Right lobe of liver (tissue), 6 donors: ENCODE measurements at regions not wholly inside any gene's neighbourhood (a gene's known extent, or its start where the extent isn't known, plus 50 kb on each side); places are given as distances from the start of the nearest gene placed in this dataset.

Experiments used
- ATAC-seq, 4 donors: fragments of 200-7000 bp; cut with Tn5 transposase; one replicate each; pipeline ENCODE4 v1.9.1; 2020; ENCODE audit warnings: mild to moderate bottlenecking in 4 of 4, moderate library complexity in 4 of 4
- DNase-seq, 3 donors: peaks; one replicate each; pipeline ENCODE4 v3.0.0-alpha.2; 2020
- H3K27ac ChIP-seq, 3 donors: fragments of 200-600 bp; one replicate each; pipeline ENCODE4 v1.8.0; 2022
- H3K27me3 ChIP-seq, 2 donors: fragments of 200-600 bp; one replicate each; pipeline ENCODE4 v1.8.0; 2022
- H3K36me3 ChIP-seq, 4 donors: fragments of 200-600 bp; sonication (generic) in 1 of 4; one replicate each; pipeline versions ENCODE4 v1.5.1 to v1.8.0; 2017 to 2022; ENCODE audit warnings: control low read depth in 1 of 4
- H3K4me1 ChIP-seq, 4 donors: fragments of 200-600 bp; sonication (generic) in 1 of 4; one replicate each; pipeline versions ENCODE4 v1.5.1 to v1.8.0; 2017 to 2022; ENCODE audit warnings: control low read depth in 1 of 4
- H3K4me3 ChIP-seq, 3 donors: fragments of 200-600 bp; one replicate each; pipeline ENCODE4 v1.8.0; 2022
- H3K9me3 ChIP-seq, 4 donors: fragments of 200-600 bp; sonication (generic) in 1 of 4; one replicate each; pipeline versions ENCODE4 v1.5.1 to v1.8.0; 2017 to 2022; ENCODE audit warnings: control low read depth in 1 of 4
- POLR2A ChIP-seq: fragments of 450-650 bp; IDR thresholded peaks from one replicate; pipeline ENCODE4 v1.6.1; 2017; ENCODE audit warnings: antibody characterized with exemption, mild to moderate bottlenecking
- WGBS: methylation state at CpG from one replicate; pipeline ENCODE4 v1.1.6; 2018; ENCODE audit warnings: low coverage, low lambda C conversion rate; ENCODE audit not compliant: insufficient coverage; ENCODE audit errors: missing lambda C conversion rate; 5-methylcytosine and 5-hydroxymethylcytosine counted together
- intact Hi-C, 2 donors: fragments of 100-400 bp; cut with DNase I; formaldehyde crosslinking; loops; one replicate each; pipeline versions ENCODE4 v1.11.2 to v1.14.1; 2022
- TF ChIP-seq, protein P1 (sequence below), 4 donors: fragments of 200-600 bp in 3 of 4; fragments of 450-650 bp in 1 of 4; IDR thresholded peaks; one replicate each; pipeline versions ENCODE4 v1.5.1 to v1.8.0; 2016 to 2022; ENCODE audit warnings: antibody characterized with exemption in 4 of 4, mild to moderate bottlenecking in 2 of 4
- donor health status: DM: no; HTN: yes; CAD: no.
- donor health status: DM: no; HTN: no; CAD: no.
- donor health status: DM: no; HTN: no; CAD: no.
- donor health status: DM: no; HTN: yes; CAD: no.
- donor health status: DM: no; HTN: yes; CAD: no.

DNA sequence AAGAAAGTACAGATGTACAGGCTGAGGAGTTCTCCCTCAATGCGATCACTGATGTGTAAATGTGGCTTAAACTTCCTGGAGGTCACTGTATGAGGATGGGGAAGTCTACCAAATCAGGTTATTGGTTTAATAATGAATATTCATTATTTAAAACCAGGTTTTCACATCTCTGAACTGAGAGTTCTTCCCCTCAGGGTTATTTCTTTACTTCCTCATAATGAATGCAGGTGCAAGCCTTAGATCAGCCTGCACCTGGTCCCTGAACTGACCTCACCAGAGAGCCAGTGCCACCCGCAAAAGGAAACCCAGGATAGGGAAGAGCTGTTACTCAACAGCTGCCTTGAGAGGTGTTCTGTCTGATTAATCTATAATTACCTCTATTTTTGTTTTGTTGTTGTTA is 369.0 kb downstream of the EPHA4 start:
- Histone ChIP-seq H3K4me1 (no peaks in the 10 kb centered on the region), H3K4me3 (no peak overlapping the region), H3K36me3 (no peaks in the 10 kb centered on the region), H3K27me3 (no peaks in the 10 kb centered on the region), H3K9me3 (no peaks in the 10 kb centered on the region), H3K27ac (no peak overlapping the region)
- TF ChIP-seq, protein P1, sequence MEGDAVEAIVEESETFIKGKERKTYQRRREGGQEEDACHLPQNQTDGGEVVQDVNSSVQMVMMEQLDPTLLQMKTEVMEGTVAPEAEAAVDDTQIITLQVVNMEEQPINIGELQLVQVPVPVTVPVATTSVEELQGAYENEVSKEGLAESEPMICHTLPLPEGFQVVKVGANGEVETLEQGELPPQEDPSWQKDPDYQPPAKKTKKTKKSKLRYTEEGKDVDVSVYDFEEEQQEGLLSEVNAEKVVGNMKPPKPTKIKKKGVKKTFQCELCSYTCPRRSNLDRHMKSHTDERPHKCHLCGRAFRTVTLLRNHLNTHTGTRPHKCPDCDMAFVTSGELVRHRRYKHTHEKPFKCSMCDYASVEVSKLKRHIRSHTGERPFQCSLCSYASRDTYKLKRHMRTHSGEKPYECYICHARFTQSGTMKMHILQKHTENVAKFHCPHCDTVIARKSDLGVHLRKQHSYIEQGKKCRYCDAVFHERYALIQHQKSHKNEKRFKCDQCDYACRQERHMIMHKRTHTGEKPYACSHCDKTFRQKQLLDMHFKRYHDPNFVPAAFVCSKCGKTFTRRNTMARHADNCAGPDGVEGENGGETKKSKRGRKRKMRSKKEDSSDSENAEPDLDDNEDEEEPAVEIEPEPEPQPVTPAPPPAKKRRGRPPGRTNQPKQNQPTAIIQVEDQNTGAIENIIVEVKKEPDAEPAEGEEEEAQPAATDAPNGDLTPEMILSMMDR (IDR thresholded peaks at IDR 0.05), result no peak
- TF ChIP-seq POLR2A, result no peak
- DNase-seq (no peak), ATAC-seq (no peak)
- WGBS, result 28% methylated on average over 2 of the region's 2 CpGs
- intact Hi-C loops, result no loop called here

- H3K4me1 ChIP-seq, result no peaks in the 10 kb centered on the region
- DNase-seq (no peak), ATAC-seq (no peak)
- intact Hi-C loops, result no loop called here
- no peaks in the 10 kb centered on the region for H3K36me3 ChIP-seq
- no peaks in the 10 kb centered on the region for H3K27me3 ChIP-seq
- no peaks in the 10 kb centered on the region for H3K9me3 ChIP-seq
- TF ChIP-seq, protein P1 (IDR thresholded peaks at IDR 0.05), result no peak
- no peak for TF ChIP-seq POLR2A
- no peak overlapping the region for H3K4me3 ChIP-seq
- H3K27ac ChIP-seq, result no peak overlapping the region
- 19% methylated on average over 2 of the region's 2 CpGs for WGBS
These were observed 368.2 kb downstream of the EPHA4 start for GRCh38 chr2:221203856-221204255.

- no peak for TF ChIP-seq POLR2A
- TF ChIP-seq, protein P1 (IDR thresholded peaks at IDR 0.05), result no peak
- DNase-seq (no peak), ATAC-seq (no peak)
- no peaks in the 10 kb centered on the region for H3K27me3 ChIP-seq
- H3K9me3 ChIP-seq, result no peaks in the 10 kb centered on the region
- H3K4me1 ChIP-seq, result no peaks in the 10 kb centered on the region
- no peaks in the 10 kb centered on the region for H3K36me3 ChIP-seq
- no peak overlapping the region for H3K27ac ChIP-seq
- WGBS, result 21% methylated on average over 2 of the region's 2 CpGs
- H3K4me3 ChIP-seq, result no peak overlapping the region
- intact Hi-C loops, result no loop called here
These were observed 367.4 kb downstream of the EPHA4 start for GRCh38 chr2:221204699-221205098.

DNA sequence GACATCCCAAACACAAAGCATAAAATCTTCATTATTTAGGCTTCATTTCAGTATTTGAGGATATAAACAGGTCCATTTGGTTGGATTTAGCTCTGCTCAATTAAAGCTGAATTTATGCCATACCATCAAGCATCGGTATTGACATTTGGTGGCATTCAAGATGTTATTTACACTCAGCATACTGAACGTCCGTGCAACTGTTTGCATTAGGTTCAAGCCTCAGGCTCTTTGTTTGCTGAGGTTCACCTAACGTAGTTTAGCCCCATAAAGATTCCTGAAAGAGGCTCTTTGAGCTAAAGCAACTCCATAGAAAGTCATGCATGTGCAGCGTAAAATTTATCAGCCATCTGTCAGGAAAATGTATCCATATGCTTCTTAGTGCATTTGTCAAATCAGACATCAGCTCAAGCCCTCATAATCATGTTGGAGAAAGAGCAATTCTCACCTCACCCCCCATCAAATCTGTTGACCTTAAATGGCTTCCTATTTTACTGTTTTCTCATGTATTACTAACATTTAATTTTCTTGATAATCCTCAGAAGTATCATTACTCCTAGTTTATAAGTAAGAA is 366.9 kb downstream of the EPHA4 start:
- ATAC-seq, result no peak
- intact Hi-C loops, result no loop called here
- Histone ChIP-seq H3K4me1 (no peaks in the 10 kb centered on the region), H3K9me3 (no peaks in the 10 kb centered on the region), H3K36me3 (no peaks in the 10 kb centered on the region), H3K4me3 (no peak overlapping the region), H3K27me3 (no peaks in the 10 kb centered on the region), H3K27ac (no peak overlapping the region)
- 31% methylated on average over 5 of the region's 5 CpGs for WGBS
- TF ChIP-seq POLR2A, result no peak
- TF ChIP-seq, protein P1 (IDR thresholded peaks at IDR 0.05), result no peak
- no peak for DNase-seq

- Histone ChIP-seq H3K4me1 (no peaks in the 10 kb centered on the region), H3K27ac (no peak overlapping the region), H3K4me3 (no peak overlapping the region), H3K27me3 (no peaks in the 10 kb centered on the region), H3K36me3 (no peaks in the 10 kb centered on the region), H3K9me3 (no peaks in the 10 kb centered on the region)
- intact Hi-C loops, result no loop called here
- DNase-seq (no peak), ATAC-seq (no peak)
- 33% methylated on average over 2 of the region's 2 CpGs for WGBS
- no peak for TF ChIP-seq POLR2A
- TF ChIP-seq, protein P1 (IDR thresholded peaks at IDR 0.05), result no peak
These were observed 361.4 kb downstream of the EPHA4 start for GRCh38 chr2:221210686-221211085.
